ENCODE measurements at regions not wholly inside any gene's neighbourhood (a gene's known extent, or its start where the extent isn't known, plus 50 kb on each side); places are given as distances from the start of the nearest gene placed in this dataset.

DNA sequence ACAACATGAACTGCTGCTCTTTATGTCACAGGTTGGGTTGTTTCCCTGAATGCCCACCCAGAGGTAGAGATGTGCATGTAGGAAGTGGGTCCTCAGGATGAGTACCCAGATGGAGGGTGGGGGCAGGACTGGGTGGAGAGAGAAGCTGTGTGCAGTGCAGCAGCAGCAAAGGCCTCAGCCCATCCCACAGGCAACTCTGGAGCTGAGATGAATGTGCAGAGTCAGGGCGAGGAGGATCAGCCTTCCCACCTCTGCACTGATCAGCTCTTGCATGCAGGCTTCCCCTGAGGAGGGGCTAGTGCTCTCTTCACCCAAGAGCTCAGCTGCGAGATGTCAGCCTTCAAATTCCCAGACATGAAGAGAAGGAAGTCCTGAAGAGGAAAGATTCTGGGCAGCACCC, 326.2 kb upstream of the RAB6C start:
- DNase-seq = no peak

DNA sequence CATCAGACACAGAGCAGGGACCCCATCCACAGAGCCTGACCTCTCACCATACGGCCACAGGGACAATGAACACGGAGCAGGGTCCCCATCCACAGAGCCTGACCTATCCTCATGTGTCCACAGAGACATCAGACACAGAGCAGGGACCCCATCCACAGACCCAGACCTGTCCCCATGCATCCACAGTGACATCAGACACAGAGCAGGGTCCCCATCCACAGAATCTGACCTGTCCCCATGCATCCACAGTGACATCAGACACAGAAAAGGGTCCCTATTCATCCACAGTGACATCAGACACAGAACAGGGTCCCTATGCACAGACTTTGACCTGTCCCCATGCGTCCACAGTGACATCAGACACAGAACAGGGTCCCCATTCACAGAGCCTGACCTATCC, 325.1 kb upstream of the RAB6C start:
- no peak for DNase-seq

DNA sequence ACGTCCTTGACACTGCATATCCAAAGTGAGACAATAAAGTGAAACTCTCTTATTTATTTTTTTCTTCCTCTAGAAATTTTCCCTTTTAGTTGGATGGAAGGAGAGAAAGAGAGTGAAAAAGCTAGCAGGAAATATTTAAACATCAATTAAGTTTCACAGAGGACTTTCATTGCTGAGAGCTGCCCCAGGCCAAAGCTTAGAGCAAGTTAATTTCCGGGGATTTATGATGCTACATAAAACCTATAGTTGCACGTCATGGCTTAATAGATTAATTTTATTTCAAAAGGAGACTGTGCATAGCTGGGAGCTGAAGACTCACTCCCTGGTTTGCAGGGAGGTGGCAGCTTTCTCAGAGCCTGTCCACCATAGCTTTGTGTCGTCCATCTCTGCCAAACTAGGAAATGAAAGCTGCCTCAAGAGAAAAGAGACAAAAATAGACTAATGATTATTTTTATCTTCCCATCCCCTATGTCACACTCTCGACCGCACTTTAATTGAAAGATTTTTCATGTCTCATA, 323.3 kb upstream of the RAB6C start:
- DNase-seq = no peak

- no peak for DNase-seq
These were observed 321.0 kb upstream of the RAB6C start for GRCh38 chr2:129658430-129658829.

DNA sequence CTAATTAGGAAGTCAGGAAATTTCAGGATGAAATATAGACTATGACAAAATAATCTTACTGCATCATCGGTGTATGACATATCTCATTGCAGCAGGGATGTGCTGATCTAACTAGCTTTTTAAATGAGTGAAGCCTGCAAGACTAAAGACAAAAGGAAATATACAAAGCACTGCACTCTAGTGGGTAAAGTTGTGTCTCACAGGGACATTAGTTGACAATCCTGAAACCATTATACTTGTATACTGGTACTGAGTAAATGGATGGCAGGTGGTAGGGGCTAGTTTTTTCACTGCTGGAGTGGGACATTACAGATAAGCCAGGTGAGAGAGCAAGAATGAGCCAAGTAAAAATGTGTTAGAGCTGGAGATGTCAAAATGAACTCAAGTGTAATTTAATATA, 317.5 kb upstream of the RAB6C start:
- no peak for DNase-seq

DNA sequence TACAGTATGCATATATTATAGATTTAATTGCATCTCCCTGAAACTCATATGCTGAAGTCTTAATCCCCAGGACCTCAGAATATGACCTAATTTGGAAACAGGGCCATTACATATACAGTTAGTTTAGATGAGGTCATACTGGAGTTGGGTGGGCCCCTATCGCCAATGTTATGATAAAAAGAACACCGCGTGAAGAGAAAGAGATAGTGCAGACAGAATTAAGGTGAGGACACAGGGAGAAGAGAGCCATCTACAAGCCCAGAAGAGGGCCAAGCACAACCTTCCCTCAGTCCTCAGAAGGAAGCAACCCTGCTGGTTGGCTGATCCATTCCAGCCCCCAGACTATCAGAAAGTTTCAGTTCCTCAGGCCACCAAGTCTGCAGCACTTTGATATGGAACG, 311.9 kb upstream of the RAB6C start:
- no peak for DNase-seq

DNA sequence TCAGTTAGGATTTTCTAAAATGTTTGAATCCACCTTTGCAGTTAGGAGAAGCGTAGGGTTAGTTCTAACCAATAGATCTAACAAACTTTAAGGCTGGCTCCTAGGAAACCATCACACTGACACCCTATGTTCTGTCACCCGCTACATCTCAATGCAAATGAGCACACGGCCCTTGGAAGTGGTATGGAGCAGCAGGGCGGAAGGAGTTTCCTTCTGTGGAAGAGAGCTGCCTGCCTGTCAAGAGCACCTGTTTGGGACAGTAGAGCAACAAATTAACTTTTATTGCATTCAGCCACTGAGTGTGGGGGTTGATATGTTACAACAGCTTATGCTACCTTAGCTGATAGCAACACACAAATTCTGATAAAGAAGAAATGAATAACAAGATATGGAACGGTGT, 306.9 kb upstream of the RAB6C start:
- no peak for DNase-seq

DNA sequence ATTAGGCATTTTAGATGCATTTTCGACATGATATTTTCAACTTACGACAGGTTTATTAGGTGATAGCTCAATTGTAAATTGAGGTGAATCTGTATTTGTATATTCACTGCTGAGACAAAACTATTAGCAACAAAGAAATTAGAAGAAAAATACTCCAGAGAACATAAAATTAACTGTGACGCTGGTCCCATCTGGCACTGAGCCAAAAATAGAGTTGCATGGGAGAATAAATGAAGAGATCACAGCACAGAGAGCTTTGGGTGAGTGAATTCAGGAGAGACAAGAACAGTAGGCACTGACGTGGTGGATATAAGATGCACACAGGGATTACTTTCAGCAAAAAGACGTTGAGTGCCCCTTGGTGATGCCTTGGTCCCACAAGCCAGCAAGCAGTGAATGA, 306.2 kb upstream of the RAB6C start:
- no peak for DNase-seq

GRCh38 chr2:129673847-129674711, 305.4 kb upstream of the RAB6C start:
- DNase-seq = no peak

- DNase-seq = no peak
These were observed 300.7 kb upstream of the RAB6C start for GRCh38 chr2:129678751-129679150.

- DNase-seq = no peak
These were observed 297.7 kb upstream of the RAB6C start for GRCh38 chr2:129681788-129682187.

- no peak for DNase-seq
These were observed 289.6 kb upstream of the RAB6C start for GRCh38 chr2:129689653-129690448.

DNA sequence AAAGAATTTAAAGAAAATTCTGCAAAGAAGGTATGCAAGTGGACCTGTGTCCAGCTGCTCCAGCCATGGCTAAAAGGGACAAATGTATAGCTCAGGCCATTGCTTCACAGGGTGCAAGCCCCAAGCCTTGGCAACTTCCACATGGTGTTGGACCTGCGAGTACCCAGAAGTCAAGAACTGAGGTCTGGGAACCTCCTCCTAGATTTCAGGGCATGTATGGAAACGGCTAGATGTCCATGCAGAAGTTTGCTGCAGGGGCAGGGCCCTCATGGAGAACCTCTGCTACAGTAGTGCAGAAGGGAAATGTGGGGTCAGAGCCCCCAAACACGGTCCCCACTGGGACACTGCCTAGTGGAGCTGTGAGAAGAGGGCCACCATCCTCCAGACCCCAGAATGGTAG, 284.0 kb upstream of the RAB6C start:
- DNase-seq = no peak

DNA sequence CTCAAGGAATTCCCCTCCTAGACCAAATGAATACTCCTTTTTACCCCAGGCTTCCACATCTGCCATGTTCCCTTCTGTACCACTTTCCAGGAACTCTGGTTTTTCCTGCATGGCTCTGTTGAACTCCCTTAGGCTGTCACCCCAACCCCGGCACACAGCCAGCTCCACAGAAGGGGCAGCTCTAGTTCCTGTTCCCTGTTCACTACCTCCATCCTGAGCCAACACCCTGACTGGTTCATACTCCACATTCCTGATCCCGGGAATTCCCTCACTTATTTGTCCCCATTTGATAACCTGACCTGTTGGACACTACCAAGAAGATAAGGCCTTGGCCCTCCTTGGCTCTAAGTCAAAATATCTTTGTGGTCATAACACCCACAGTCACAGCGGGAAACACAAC, 280.9 kb upstream of the RAB6C start:
- no peak for DNase-seq

GRCh38 chr2:129699781-129700573, 279.5 kb upstream of the RAB6C start:
- no peak for DNase-seq

GRCh38 chr2:129702416-129703176, 276.9 kb upstream of the RAB6C start:
- DNase-seq = no peak

DNA sequence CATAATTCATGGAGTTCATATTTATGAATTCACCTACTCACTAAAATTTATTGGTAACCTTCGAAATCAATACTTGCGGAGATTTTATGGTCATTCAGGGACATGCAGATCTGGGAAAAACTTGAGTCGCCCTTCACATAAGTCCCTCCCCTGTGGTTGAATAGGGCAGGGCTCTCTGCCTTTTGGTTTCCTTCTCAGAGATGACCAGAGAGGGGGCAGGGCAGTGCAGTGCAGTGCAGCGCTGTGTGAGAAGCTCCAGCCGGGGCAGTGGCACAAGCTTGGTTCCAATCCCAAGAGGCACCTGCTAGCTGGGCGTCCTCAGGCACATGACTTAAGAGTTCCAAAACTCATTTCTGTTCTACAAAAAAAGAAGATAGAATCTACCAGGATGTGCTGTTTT, 274.4 kb upstream of the RAB6C start:
- no peak for DNase-seq

DNA sequence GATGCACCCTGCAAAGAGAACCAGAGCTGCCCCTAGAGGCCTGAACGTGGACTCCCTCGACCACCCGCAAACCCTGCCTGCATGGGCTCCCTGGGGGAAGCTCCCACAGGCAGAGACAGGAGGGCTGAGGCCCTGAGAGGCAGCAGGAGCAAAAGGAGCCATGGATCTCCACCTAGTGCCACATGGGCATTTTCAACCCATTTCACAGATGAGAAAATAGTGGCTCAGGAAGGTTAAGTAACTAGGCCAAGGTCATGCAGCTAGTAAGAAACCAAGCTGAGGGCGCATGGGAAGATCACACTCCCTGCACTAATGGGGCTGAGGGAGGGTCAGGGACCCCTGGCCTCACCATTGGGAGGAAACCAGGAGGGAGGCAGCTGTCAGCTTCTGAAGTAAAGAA, 271.7 kb upstream of the RAB6C start:
- no peak for DNase-seq

GRCh38 chr2:129708221-129708967, 271.1 kb upstream of the RAB6C start:
- no peak for DNase-seq

- no peak for DNase-seq
These were observed 270.2 kb upstream of the RAB6C start for GRCh38 chr2:129709001-129709955.

Data from stimulated activated CD4-positive, alpha-beta T cell treated with anti-CD3 and anti-CD28 coated beads, Interleukin-12 subunit alpha, Interleukin-12 subunit beta, amount 100 ng/mL, for 4 hours (primary cell).